Stimulated activated CD4-positive, alpha-beta T cell treated with anti-CD3 and anti-CD28 coated beads, Interleukin-1b, Interleukin-23, amount 100 ng/mL, for 48 hours (primary cell): ENCODE measurements at regions not wholly inside any gene's neighbourhood (a gene's known extent, or its start where the extent isn't known, plus 50 kb on each side); places are given as distances from the start of the nearest gene placed in this dataset.
A peak's percentile ranks its signal among the peaks of the same experiment; 100 is the strongest.

Experiments used
- DNase-seq: peaks from one replicate; pipeline ENCODE4 v3.0.0-alpha.2; 2020

- no peak for DNase-seq
These were observed 706.2 kb upstream of the CBLB start for GRCh38 chr3:106575029-106575428.

GRCh38 chr3:106577241-106577640 is 708.4 kb upstream of the CBLB start:
- no peak for DNase-seq

GRCh38 chr3:106578911-106579310 is 710.1 kb upstream of the CBLB start:
- DNase-seq = no peak

- DNase-seq = no peak
These were observed 713.3 kb upstream of the CBLB start for GRCh38 chr3:106582151-106582550.

DNA sequence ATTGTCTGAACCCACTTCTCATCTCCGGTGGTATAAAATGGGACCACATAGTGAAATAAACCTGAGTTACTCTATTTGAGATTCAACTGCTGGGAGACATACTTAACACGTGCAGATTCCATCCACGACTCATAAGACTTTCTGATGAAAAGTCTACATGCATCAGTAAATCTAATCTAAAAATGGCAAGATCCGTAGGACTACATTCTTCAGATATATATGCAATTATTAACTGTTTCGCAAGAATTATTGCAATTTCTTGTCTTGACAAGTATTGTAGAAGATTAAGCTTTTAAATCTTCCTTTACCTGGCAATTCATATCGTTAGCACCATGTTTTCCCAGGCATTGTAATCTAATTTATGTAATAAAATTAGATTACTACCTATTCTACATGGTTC is 718.7 kb upstream of the CBLB start:
- no peak for DNase-seq

- DNase-seq = no peak
These were observed 719.9 kb upstream of the CBLB start for GRCh38 chr3:106588739-106589138.

DNA sequence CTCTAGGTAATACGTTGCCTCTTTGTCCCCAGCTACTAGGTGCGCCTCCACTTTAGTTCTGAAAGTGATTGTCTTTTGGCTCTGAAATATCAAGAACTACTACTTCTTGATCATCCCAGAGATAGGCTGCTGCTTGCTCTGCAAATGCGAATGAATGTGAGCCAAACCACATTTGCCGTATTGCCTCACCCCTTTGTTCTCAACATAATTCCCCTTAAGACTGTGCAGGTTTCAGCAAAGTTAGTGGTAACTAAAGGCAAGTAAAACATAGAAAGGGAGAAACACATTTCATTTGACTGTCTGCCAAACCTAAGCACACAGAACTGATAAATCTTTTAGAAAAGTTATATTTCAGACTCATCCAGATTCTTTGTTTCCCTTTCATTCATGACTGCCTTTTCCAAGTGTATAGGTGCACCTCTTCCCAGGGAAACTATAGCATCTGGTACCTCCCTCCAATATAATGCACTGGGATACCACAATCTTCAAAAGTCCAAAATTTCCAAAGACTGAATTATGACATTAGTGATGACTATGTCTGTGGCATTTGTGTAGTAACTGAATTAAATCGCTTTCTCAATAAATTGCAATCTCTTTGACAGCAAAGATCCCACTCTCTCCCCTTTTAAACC is 720.6 kb upstream of the CBLB start:
- peak; percentile 10 for DNase-seq

DNA sequence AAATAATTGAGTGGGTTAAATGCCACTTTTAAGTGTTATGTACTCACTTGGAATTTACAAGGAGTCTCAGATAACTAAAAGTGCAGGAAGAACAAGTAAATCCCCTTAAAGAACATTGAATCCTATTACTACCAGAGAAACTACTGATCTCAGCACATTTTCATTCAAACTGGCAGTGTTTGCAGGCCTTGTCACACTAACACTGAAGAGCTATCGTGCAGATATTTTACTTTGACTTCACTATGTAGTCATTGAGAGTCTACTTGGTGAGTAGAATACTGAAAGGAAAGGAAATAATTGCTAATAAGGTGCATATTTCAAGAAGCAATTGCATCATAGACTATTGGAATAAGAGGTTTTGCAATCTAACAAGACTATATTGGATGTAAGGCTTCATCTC is 721.4 kb upstream of the CBLB start:
- DNase-seq = no peak

- DNase-seq = no peak
These were observed 724.6 kb upstream of the CBLB start for GRCh38 chr3:106593381-106593780.

GRCh38 chr3:106609666-106610301 is 741.0 kb upstream of the CBLB start:
- peak; percentile 69 for DNase-seq

DNA sequence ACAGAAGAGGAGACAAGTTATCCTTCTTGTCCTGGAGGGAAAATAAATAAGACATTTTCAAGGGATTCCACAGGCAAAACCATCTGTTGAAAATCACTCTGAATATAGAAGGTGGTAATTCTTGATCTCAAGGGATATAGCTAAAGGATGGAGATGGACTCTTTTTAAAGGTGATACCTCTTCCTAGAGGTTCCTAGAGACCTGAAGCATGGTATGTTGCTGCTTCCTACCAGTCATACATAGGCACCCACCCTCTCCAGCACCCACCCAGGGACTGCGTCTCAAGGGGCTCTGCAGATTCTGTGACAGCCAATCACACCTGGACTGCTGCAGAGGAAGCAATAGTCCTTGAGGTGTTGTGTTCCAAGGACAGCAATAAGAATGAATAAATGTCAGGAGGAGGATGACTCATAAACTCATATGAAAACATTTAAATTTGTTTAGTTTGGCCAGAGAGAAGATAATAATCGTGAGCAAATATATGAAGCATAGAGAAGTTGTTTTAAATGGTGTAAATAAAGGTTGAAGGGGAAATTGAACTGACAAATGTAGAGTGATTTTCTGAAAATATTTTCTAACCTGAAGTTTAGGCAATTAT is 741.6 kb upstream of the CBLB start:
- DNase-seq = no peak

GRCh38 chr3:106611116-106611515 is 742.3 kb upstream of the CBLB start:
- DNase-seq = no peak

GRCh38 chr3:106611841-106612240 is 743.0 kb upstream of the CBLB start:
- DNase-seq = no peak

GRCh38 chr3:106616556-106616955 is 747.7 kb upstream of the CBLB start:
- DNase-seq = no peak

DNA sequence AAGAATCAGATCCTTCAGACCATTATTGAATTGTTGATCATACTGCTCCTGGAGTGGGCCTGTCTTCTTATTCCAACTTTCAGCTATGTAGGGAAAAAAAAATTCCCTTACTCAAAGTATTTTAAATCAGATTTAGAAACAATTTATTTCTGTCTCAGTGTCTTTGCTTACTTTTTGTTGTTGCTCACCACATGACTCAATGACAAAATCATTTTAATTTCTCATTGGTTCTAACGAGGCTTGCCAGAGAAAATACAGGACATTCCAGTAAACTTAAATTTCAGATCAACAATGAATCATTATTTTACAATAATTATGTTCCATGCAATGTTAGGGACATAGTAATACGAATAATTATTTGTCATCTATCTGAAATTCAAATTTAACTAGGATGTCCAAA is 748.5 kb upstream of the CBLB start:
- DNase-seq = no peak

DNA sequence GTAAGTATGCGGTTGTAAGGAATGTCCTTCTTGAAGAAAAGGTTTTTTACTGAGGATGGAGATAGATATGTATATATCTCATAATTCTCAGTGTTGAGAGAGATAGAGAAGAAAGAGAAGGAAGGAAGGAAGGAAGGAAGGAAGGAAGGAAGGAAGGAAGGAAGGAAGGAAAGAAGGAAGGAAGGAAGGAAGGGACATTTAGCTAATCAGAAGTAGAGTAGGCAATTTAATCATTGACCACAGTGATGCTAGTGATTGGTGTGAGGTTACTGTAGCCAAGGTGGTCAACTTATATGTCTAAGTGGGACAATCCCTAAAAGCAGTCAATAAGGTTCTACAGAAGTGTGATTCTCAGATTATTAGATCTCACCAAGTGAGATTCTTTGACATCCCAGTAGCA is 751.8 kb upstream of the CBLB start:
- DNase-seq = no peak

- no peak for DNase-seq
These were observed 753.1 kb upstream of the CCDC54 start for GRCh38 chr3:106624154-106624553.

- no peak for DNase-seq
These were observed 748.8 kb upstream of the CCDC54 start for GRCh38 chr3:106628407-106628806.

DNA sequence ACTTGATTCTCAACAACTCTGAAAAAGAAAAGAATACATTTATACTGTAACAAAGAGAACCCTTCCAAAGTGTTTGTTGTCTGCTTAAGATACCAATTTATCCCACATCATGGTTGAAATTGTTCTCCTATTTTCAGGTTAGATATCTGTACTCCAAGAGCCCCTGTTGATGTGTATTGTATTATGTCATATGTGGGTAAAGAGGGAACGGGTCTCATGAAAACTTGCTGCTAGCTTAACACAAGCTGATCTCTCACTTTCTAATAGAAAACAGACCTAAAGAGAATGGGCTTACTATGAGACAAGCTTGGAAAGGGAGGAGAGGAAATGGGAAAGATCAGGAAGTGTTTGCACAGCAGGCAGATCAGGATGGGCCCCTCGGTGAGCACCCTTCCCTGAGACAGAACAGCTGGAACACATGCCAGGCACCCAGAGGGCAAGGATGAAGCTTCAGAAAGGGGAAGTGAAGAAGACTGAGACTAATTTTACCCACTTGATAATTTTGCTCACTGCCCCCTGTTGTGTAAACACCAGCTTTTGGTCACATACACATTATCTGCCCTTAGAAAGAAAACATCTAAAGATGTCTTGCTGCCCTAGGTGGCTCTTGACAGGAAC is 747.9 kb upstream of the CCDC54 start:
- no peak for DNase-seq

- no peak for DNase-seq
These were observed 745.7 kb upstream of the CCDC54 start for GRCh38 chr3:106631373-106632108.

DNA sequence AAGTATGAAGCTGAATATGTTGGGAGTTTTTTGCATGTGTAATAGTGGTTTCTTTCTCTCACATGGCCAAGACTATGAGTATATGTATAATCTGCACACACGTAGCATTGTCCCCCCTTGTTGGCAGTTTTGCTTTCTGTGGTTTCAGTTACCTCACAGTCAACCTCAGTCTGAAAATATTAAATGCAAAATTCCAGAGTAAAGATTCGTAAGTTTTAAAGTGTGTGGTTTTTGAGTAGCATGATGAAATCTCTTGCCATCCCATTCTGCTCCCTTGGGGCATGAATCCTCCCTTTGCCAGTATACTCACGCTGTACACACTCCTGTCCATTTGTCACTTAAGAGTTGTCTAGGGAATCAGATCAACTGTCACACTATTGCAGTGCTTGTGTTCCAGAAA is 742.0 kb upstream of the CCDC54 start:
- no peak for DNase-seq

GRCh38 chr3:106635826-106636225 is 741.4 kb upstream of the CCDC54 start:
- no peak for DNase-seq

DNA sequence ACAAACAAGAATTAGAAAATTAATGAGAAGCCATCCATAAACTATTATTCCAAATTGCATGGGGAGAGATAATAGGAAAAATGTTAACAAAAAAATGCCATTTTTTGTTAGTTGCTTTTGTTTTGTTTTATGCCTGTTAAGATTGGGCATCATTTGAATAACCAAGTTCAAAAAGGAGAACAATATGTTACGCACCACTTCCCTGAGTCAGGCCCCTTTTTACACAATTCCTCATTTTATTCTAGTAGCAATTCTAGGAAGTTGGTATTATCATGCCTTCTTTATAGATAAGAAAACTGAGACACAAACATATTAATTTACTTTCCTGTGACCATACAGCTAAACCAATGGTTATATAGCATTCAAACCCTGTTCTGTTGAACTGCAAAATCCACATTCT is 736.9 kb upstream of the CCDC54 start:
- no peak for DNase-seq

- no peak for DNase-seq
These were observed 735.1 kb upstream of the CCDC54 start for GRCh38 chr3:106642161-106642560.
